ENCODE measurements at regions not wholly inside any gene's neighbourhood (a gene's known extent, or its start where the extent isn't known, plus 50 kb on each side); places are given as distances from the start of the nearest gene placed in this dataset.
"Not testable (repeated sequence)": the region's sequence is repeated elsewhere in the genome, so short reads cannot be mapped to it uniquely, and the experiment has no call there.

- no peak for DNase-seq
Observed at GRCh38 chr10:4186849-4187540, 402.0 kb upstream of the KLF6 start.

GRCh38 chr10:4183761-4184261 lies 398.8 kb upstream of the KLF6 start:
- peak; percentile 62 for DNase-seq

- DNase-seq, result no peak
Observed at GRCh38 chr10:4181621-4182049, 396.6 kb upstream of the KLF6 start.

GRCh38 chr10:4181081-4181480 lies 396.1 kb upstream of the KLF6 start:
- no peak for DNase-seq

GRCh38 chr10:4177791-4178190 lies 392.8 kb upstream of the KLF6 start:
- no peak for DNase-seq

- DNase-seq, result no peak
Observed at GRCh38 chr10:4176500-4177281, 391.7 kb upstream of the KLF6 start.

GRCh38 chr10:4174197-4174596 lies 389.2 kb upstream of the KLF6 start:
- no peak for DNase-seq

- DNase-seq, result no peak
Observed at GRCh38 chr10:4170633-4171314, 385.8 kb upstream of the KLF6 start.

GRCh38 chr10:4170181-4170580 lies 385.2 kb upstream of the KLF6 start:
- DNase-seq, result no peak

- no peak for DNase-seq
Observed at GRCh38 chr10:4169448-4169847, 384.4 kb upstream of the KLF6 start.

- no peak for DNase-seq
Observed at GRCh38 chr10:4167216-4167615, 382.2 kb upstream of the KLF6 start.

GRCh38 chr10:4162571-4163286 lies 377.7 kb upstream of the KLF6 start:
- no peak for DNase-seq

- no peak for DNase-seq
Observed at GRCh38 chr10:4159173-4159572, 374.2 kb upstream of the KLF6 start.

- DNase-seq, result no peak
Observed at GRCh38 chr10:4154191-4154715, 369.2 kb upstream of the KLF6 start.

- DNase-seq, result no peak
Observed at GRCh38 chr10:4151466-4151865, 366.5 kb upstream of the KLF6 start.

GRCh38 chr10:4150676-4151075 lies 365.7 kb upstream of the KLF6 start:
- no peak for DNase-seq

GRCh38 chr10:4149460-4149859 lies 364.5 kb upstream of the KLF6 start:
- DNase-seq, result not testable (repeated sequence)

- DNase-seq, result no peak
Observed at GRCh38 chr10:4147245-4147644, 362.2 kb upstream of the KLF6 start.

GRCh38 chr10:4144817-4145216 lies 359.8 kb upstream of the KLF6 start:
- DNase-seq, result no peak

GRCh38 chr10:4141471-4141870 lies 356.5 kb upstream of the KLF6 start:
- DNase-seq, result no peak

GRCh38 chr10:4138146-4138721 lies 353.2 kb upstream of the KLF6 start:
- DNase-seq, result no peak

GRCh38 chr10:4137299-4137698 lies 352.3 kb upstream of the KLF6 start:
- DNase-seq, result no peak

Measured in femur (tissue), 1 donor.